ENCODE measurements at regions not wholly inside any gene's neighbourhood (a gene's known extent, or its start where the extent isn't known, plus 50 kb on each side); places are given as distances from the start of the nearest gene placed in this dataset.

DNA sequence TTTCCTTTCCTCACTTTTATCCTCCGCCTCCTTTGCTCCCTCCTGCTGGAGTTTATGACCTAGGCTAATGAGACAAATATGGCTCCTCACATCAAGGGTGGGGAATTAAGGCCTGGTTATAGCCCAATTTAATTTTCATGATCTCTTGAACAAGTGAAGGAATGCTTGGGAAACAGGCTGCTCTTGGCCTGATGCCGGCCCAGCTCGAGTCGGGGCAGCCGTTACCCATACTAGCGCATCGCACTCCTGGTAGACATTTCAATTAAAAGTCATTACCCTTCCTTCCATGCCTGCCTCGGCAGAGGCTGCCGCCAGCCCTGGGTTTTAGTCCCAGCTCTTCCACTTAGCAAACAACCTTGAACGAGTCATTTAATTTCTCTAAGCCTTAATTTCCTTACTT lies 425.7 kb downstream of the TMEM38B start:
- no peak for TF ChIP-seq EP300 (IDR thresholded peaks at IDR 0.05; ENCODE audit: borderline replicate concordance)
- TF ChIP-seq, protein P1, sequence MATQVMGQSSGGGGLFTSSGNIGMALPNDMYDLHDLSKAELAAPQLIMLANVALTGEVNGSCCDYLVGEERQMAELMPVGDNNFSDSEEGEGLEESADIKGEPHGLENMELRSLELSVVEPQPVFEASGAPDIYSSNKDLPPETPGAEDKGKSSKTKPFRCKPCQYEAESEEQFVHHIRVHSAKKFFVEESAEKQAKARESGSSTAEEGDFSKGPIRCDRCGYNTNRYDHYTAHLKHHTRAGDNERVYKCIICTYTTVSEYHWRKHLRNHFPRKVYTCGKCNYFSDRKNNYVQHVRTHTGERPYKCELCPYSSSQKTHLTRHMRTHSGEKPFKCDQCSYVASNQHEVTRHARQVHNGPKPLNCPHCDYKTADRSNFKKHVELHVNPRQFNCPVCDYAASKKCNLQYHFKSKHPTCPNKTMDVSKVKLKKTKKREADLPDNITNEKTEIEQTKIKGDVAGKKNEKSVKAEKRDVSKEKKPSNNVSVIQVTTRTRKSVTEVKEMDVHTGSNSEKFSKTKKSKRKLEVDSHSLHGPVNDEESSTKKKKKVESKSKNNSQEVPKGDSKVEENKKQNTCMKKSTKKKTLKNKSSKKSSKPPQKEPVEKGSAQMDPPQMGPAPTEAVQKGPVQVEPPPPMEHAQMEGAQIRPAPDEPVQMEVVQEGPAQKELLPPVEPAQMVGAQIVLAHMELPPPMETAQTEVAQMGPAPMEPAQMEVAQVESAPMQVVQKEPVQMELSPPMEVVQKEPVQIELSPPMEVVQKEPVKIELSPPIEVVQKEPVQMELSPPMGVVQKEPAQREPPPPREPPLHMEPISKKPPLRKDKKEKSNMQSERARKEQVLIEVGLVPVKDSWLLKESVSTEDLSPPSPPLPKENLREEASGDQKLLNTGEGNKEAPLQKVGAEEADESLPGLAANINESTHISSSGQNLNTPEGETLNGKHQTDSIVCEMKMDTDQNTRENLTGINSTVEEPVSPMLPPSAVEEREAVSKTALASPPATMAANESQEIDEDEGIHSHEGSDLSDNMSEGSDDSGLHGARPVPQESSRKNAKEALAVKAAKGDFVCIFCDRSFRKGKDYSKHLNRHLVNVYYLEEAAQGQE (IDR thresholded peaks at IDR 0.05; ENCODE audit: low read depth), result no peak
